ENCODE measurements at regions not wholly inside any gene's neighbourhood (a gene's known extent, or its start where the extent isn't known, plus 50 kb on each side); places are given as distances from the start of the nearest gene placed in this dataset.
"Not testable (repeated sequence)": the region's sequence is repeated elsewhere in the genome, so short reads cannot be mapped to it uniquely, and the experiment has no call there.

GRCh38 chr12:90546511-90546910 lies 408.5 kb downstream of the CCER1 start:
- H3K9me3 ChIP-seq: no peaks in the 10 kb centered on the region
- no peak for TF ChIP-seq POLR2AphosphoS5 (IDR thresholded peaks at IDR 0.05)
- TF ChIP-seq POLR2A (IDR thresholded peaks at IDR 0.05): no peak
- no peak for DNase-seq (ENCODE audit: low spot score in 2 of 2)
- no peak overlapping the region for H3K4me3 ChIP-seq
- no peaks in the 10 kb centered on the region for H3K4me1 ChIP-seq
- no peaks in the 10 kb centered on the region for H3K36me3 ChIP-seq
- no peak overlapping the region for H3K27ac ChIP-seq
- H3K27me3 ChIP-seq: no peaks in the 10 kb centered on the region
- intact Hi-C loops (cut with DNase I; ENCODE audit: low total_unique reads): no loop called here

GRCh38 chr12:90543841-90544240 lies 411.1 kb downstream of the CCER1 start:
- TF ChIP-seq CTCF (IDR thresholded peaks at IDR 0.05) (no peak), POLR2A (IDR thresholded peaks at IDR 0.05) (no peak), POLR2AphosphoS5 (IDR thresholded peaks at IDR 0.05) (no peak)
- no peak overlapping the region for H3K4me3 ChIP-seq
- no peak overlapping the region for H3K27ac ChIP-seq
- no peaks in the 10 kb centered on the region for H3K36me3 ChIP-seq
- H3K27me3 ChIP-seq: no peaks in the 10 kb centered on the region
- intact Hi-C loops (cut with DNase I; ENCODE audit: low total_unique reads): no loop called here
- no peak for DNase-seq (ENCODE audit: low spot score in 2 of 2)
- H3K9me3 ChIP-seq: no peaks in the 10 kb centered on the region
- no peaks in the 10 kb centered on the region for H3K4me1 ChIP-seq

- Histone ChIP-seq H3K4me1 (no peaks in the 10 kb centered on the region), H3K4me3 (no peak overlapping the region), H3K27me3 (no peaks in the 10 kb centered on the region), H3K36me3 (no peaks in the 10 kb centered on the region), H3K27ac (no peak overlapping the region), H3K9me3 (no peaks in the 10 kb centered on the region)
- DNase-seq (ENCODE audit: low spot score in 2 of 2): no peak
- no peak for TF ChIP-seq POLR2AphosphoS5 (IDR thresholded peaks at IDR 0.05)
- no peak for TF ChIP-seq POLR2A (IDR thresholded peaks at IDR 0.05)
- no peak for TF ChIP-seq CTCF (IDR thresholded peaks at IDR 0.05)
- intact Hi-C loops (cut with DNase I; ENCODE audit: low total_unique reads): no loop called here
Measured at GRCh38 chr12:90543374-90543773, 411.6 kb downstream of the CCER1 start.

GRCh38 chr12:90542852-90543251 lies 412.1 kb downstream of the CCER1 start:
- H3K4me1 ChIP-seq; H3K36me3 ChIP-seq; H3K27ac ChIP-seq; DNase-seq (ENCODE audit: low spot score in 2 of 2); intact Hi-C loops (cut with DNase I; ENCODE audit: low total_unique reads); H3K9me3 ChIP-seq; H3K4me3 ChIP-seq; H3K27me3 ChIP-seq: not testable (repeated sequence)

- H3K27me3 ChIP-seq; DNase-seq (ENCODE audit: low spot score in 2 of 2); H3K4me1 ChIP-seq; H3K27ac ChIP-seq; intact Hi-C loops (cut with DNase I; ENCODE audit: low total_unique reads); H3K4me3 ChIP-seq; H3K36me3 ChIP-seq; H3K9me3 ChIP-seq: not testable (repeated sequence)
Measured at GRCh38 chr12:90533828-90534227, 421.1 kb downstream of the CCER1 start.

GRCh38 chr12:90520002-90520734 lies 434.8 kb downstream of the CCER1 start:
- intact Hi-C loops (cut with DNase I; ENCODE audit: low total_unique reads): no loop called here
- H3K27ac ChIP-seq: no peak overlapping the region
- H3K27me3 ChIP-seq: no peaks in the 10 kb centered on the region
- DNase-seq (ENCODE audit: low spot score in 2 of 2): no peak
- H3K4me1 ChIP-seq: no peaks in the 10 kb centered on the region
- H3K4me3 ChIP-seq: no peak overlapping the region
- no peaks in the 10 kb centered on the region for H3K36me3 ChIP-seq
- TF ChIP-seq POLR2A (IDR thresholded peaks at IDR 0.05) (no peak), POLR2AphosphoS5 (IDR thresholded peaks at IDR 0.05) (no peak), CTCF (IDR thresholded peaks at IDR 0.05) (no peak)
- no peaks in the 10 kb centered on the region for H3K9me3 ChIP-seq

- intact Hi-C loops (cut with DNase I; ENCODE audit: low total_unique reads): no loop called here
- Histone ChIP-seq H3K27ac (no peak overlapping the region), H3K4me3 (no peak overlapping the region), H3K9me3 (no peaks in the 10 kb centered on the region), H3K27me3 (no peaks in the 10 kb centered on the region), H3K4me1 (no peaks in the 10 kb centered on the region), H3K36me3 (no peaks in the 10 kb centered on the region)
- no peak for DNase-seq (ENCODE audit: low spot score in 2 of 2)
- TF ChIP-seq POLR2AphosphoS5 (IDR thresholded peaks at IDR 0.05) (no peak), CTCF (IDR thresholded peaks at IDR 0.05) (no peak), POLR2A (IDR thresholded peaks at IDR 0.05) (no peak)
Measured at GRCh38 chr12:90519285-90519684, 435.7 kb downstream of the CCER1 start.
